MCF 10A (cell line): ENCODE measurements at regions not wholly inside any gene's neighbourhood (a gene's known extent, or its start where the extent isn't known, plus 50 kb on each side); places are given as distances from the start of the nearest gene placed in this dataset.

Experiments used
- BruUV-seq: library from RNA; stranded (reverse); fragments of 400-500 nt; replicated peaks from 2 replicates; lab custom pipeline; 2021; lab: Mats Ljungman, UMichigan
- CTCF ChIA-PET: fragments of 300-600 bp; sonication (Branson Sonifier 250); formaldehyde crosslinking; extraction: SDS; loops from one replicate; lab custom pipeline; 2021; ENCODE audit warnings: antibody characterized with exemption, inconsistent platforms; lab: Yijun Ruan, JAX
- POLR2A ChIA-PET: fragments of 300-600, 350-650 bp; sonication (Branson Sonifier 250); formaldehyde crosslinking; extraction: SDS; loops from one replicate; lab custom pipeline; 2020; ENCODE audit warnings: antibody characterized with exemption, inconsistent platforms; lab: Yijun Ruan, JAX
- DNase-seq: peaks from one replicate; pipeline ENCODE4 v3.0.0-alpha.2; 2018; ENCODE audit not compliant: unreplicated experiment
- H3K27ac Mint-ChIP-seq: one replicate; pipeline ENCODE4 v1.8.0; 2022; ENCODE audit warnings: mild to moderate bottlenecking, low read depth, mixed read lengths; ENCODE audit not compliant: unreplicated experiment
- H3K27me3 Mint-ChIP-seq: one replicate; pipeline ENCODE4 v1.8.0; 2022; ENCODE audit warnings: mixed read lengths; ENCODE audit not compliant: insufficient read depth, unreplicated experiment
- H3K36me3 Mint-ChIP-seq: one replicate; pipeline ENCODE4 v1.8.0; 2022; ENCODE audit warnings: mild to moderate bottlenecking, moderate library complexity, mixed read lengths; ENCODE audit not compliant: insufficient read depth, unreplicated experiment
- H3K4me1 Mint-ChIP-seq: one replicate; pipeline ENCODE4 v1.8.0; 2022; ENCODE audit warnings: mixed read lengths; ENCODE audit not compliant: insufficient read depth, unreplicated experiment
- H3K4me3 Mint-ChIP-seq: one replicate; pipeline ENCODE4 v1.8.0; 2022; ENCODE audit warnings: mild to moderate bottlenecking, moderate library complexity, mixed read lengths; ENCODE audit not compliant: unreplicated experiment
- H3K9me3 Mint-ChIP-seq: one replicate; pipeline ENCODE4 v1.8.0; 2022; ENCODE audit warnings: mixed read lengths; ENCODE audit not compliant: unreplicated experiment
- intact Hi-C: fragments of 100-400 bp; cut with micrococcal nuclease; formaldehyde crosslinking; loops from 2 replicates; pipeline ENCODE4 v1.14.1; 2022
- TF ChIP-seq, protein P1 (sequence below): fragments of 200-600 bp; IDR thresholded peaks from one replicate; pipeline ENCODE4 v1.8.0; 2022; ENCODE audit warnings: antibody characterized with exemption, mild to moderate bottlenecking; ENCODE audit not compliant: unreplicated experiment

DNA sequence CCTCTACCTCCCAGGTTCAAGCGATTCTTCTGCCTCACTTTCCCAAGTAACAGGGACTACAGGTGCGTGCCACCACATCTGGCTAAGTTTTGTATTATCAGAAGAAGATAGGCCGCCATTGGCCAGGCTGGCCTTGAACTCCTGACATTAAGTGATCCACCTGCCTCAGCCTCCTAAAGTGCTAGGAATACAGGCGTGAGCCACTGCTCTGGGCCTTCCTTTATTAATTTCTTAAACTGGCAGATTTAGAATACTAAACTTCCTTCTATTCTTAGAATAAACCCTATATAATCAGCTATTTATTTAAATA lies 86.6 kb downstream of the HFE start:
- ChIA-PET POLR2A (interaction anchor here (0.6 to 10.4 kb wide), 35 partner anchors 9 to 1693 kb away, joined by 3 to 487 read pairs (median 6); partner anchors contain the start of gene HFE), CTCF (interaction anchor here (0.6 to 2.5 kb wide), 12 partner anchors 10 to 1599 kb away, joined by 3 to 11 read pairs (median 3); a partner anchor contains a TSS)
- intact Hi-C loops, result loop anchor here (2.0 to 10.0 kb wide), 2 partner anchors 77 to 361 kb away; partner anchors contain the start of gene HMGN4
- peaks cover 13% of the 10 kb centered on the region for H3K36me3 Mint-ChIP-seq
- H3K9me3 Mint-ChIP-seq, result no peaks in the 10 kb centered on the region
- peaks cover 36% of the 10 kb centered on the region for H3K4me1 Mint-ChIP-seq
- peak overlapping the region; percentile 71 for H3K4me3 Mint-ChIP-seq
- peak overlapping the region; percentile 87 for H3K27ac Mint-ChIP-seq
- no TSS peak for BruUV-seq
- no peaks in the 10 kb centered on the region for H3K27me3 Mint-ChIP-seq
- no peak for DNase-seq
- TF ChIP-seq, protein P1, sequence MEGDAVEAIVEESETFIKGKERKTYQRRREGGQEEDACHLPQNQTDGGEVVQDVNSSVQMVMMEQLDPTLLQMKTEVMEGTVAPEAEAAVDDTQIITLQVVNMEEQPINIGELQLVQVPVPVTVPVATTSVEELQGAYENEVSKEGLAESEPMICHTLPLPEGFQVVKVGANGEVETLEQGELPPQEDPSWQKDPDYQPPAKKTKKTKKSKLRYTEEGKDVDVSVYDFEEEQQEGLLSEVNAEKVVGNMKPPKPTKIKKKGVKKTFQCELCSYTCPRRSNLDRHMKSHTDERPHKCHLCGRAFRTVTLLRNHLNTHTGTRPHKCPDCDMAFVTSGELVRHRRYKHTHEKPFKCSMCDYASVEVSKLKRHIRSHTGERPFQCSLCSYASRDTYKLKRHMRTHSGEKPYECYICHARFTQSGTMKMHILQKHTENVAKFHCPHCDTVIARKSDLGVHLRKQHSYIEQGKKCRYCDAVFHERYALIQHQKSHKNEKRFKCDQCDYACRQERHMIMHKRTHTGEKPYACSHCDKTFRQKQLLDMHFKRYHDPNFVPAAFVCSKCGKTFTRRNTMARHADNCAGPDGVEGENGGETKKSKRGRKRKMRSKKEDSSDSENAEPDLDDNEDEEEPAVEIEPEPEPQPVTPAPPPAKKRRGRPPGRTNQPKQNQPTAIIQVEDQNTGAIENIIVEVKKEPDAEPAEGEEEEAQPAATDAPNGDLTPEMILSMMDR, result no peak

DNA sequence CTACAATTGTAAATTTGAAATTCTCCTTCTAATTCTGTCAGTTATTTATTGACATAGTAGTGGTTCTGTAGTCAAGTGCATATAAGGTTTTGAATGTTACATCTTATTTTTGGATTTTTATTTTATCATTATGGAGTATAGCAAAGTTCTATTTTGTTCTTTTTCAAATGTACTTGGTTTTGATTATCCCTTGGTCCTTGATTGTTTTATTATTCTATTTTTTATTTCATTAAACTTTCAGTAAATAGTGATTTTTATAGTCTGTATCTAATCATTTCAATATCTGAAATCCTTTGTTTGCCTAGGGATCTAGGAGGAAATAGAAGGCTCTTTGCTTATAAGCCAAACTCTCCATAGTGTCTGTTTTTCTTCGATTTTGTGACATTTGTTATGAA lies 87.8 kb downstream of the HFE start:
- Mint-ChIP-seq H3K36me3 (peaks cover 13% of the 10 kb centered on the region), H3K27me3 (no peaks in the 10 kb centered on the region), H3K4me1 (peaks cover 32% of the 10 kb centered on the region), H3K9me3 (no peaks in the 10 kb centered on the region), H3K4me3 (peak overlapping the region; percentile 23), H3K27ac (peak overlapping the region; percentile 70)
- no peak for DNase-seq
- intact Hi-C loops, result loop anchor here (1.0 to 10.0 kb wide), 6 partner anchors 29 to 421 kb away; partner anchors contain the start of genes ABT1 and HMGN4
- TF ChIP-seq, protein P1, result no peak
- ChIA-PET POLR2A (interaction anchor here (0.6 to 10.4 kb wide), 13 partner anchors 13 to 226 kb away, joined by 3 to 487 read pairs (median 15); a partner anchor contains a TSS), CTCF (interaction anchor here (0.6 to 2.5 kb wide), 4 partner anchors 16 to 1062 kb away, joined by 3 to 11 read pairs (median 4); no protein-coding TSS in a partner anchor)
- no TSS peak for BruUV-seq

DNA sequence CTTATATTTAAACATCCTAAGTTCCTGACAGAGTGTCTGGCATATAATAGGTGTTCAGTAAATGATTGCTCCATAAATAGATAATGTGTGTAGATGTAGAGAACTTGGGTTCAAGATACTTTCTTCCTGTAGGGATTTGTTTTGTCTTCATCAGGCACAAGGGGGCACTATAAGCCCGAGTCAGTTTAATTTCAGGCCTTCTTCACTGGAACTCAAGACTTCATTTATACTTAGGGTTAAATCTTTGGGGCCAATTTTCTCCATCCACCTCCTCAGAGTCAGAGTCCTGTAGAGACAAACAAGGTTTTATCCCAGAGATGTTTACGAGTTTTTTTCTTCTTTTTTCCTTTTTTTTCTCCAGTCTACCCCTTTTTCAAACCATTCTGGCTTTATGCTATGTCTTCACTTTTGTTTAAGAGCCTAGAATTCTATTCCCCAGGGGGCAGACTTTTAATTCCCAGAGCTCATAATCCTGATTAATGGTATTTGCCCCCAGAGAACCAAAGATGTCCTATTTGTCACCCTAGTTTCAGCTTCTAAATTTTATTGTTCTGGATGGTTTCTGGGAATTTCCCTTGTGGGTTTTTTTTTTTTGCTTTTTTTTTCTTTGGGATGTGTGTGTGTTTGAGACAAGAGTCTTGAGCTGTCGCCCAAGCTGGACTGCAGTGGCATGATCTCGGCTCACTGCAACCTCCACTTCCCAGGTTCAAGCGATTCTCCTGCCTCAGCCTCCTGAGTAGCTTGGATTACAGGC lies 88.4 kb downstream of the HFE start:
- Mint-ChIP-seq H3K4me1 (peaks cover 28% of the 10 kb centered on the region), H3K27me3 (no peaks in the 10 kb centered on the region), H3K4me3 (peak overlapping the region; percentile 23), H3K36me3 (peaks cover 13% of the 10 kb centered on the region), H3K9me3 (no peaks in the 10 kb centered on the region), H3K27ac (peak overlapping the region; percentile 70)
- DNase-seq, result peak; percentile 82
- BruUV-seq, result no TSS peak
- TF ChIP-seq, protein P1, result peak; percentile 70
- ChIA-PET POLR2A (interaction anchor here (0.6 to 3.4 kb wide), 14 partner anchors 11 to 1037 kb away, joined by 3 to 44 read pairs (median 4); a partner anchor contains a TSS), CTCF (interaction anchor here (0.6 to 0.9 kb wide), 20 partner anchors 9 to 1639 kb away, joined by 3 to 9 read pairs (median 4); a partner anchor contains a TSS)
- intact Hi-C loops, result loop anchor here (1.0 to 10.0 kb wide), 6 partner anchors 29 to 421 kb away; partner anchors contain the start of genes ABT1 and HMGN4

DNA sequence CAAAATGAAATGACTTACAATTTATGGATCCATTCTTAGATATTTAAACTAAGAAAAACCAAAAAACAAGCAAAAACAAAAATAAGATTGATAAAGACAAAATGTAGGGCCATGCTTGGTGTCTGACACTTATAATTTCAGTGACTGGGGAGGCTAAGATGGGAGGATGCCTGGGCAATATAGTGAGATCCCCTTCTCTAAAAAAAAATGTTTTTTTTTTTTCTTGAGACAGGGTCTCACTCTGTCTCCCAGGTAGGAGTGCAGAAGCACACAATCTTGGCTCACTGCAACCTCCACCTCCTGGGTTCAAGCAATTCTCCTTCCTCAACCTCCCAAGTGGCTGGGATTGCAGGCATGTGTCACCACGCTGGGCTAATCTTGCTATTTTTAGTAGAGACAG lies 92.4 kb downstream of the HFE start:
- peaks cover 21% of the 10 kb centered on the region for H3K4me1 Mint-ChIP-seq

More for the DNA sequence above, 92.4 kb downstream of the HFE start:
- Mint-ChIP-seq H3K27ac (no peak overlapping the region), H3K4me3 (no peak overlapping the region), H3K36me3 (no peaks in the 10 kb centered on the region), H3K9me3 (no peaks in the 10 kb centered on the region), H3K27me3 (no peaks in the 10 kb centered on the region)
- TF ChIP-seq, protein P1, result no peak
- CTCF ChIA-PET, result no interaction called here
- POLR2A ChIA-PET, result interaction anchor here (0.6 to 2.2 kb wide), 12 partner anchors 9 to 148 kb away, joined by 3 to 19 read pairs (median 4); a partner anchor contains a TSS
- BruUV-seq, result no TSS peak
- DNase-seq, result no peak
- intact Hi-C loops, result loop anchor here (10.0 kb wide), 1 partner anchor 355 kb away; the partner anchor contains the start of gene HMGN4
